ENCODE measurements at regions not wholly inside any gene's neighbourhood (a gene's known extent, or its start where the extent isn't known, plus 50 kb on each side); places are given as distances from the start of the nearest gene placed in this dataset.
"Not testable (repeated sequence)": the region's sequence is repeated elsewhere in the genome, so short reads cannot be mapped to it uniquely, and the experiment has no call there.

- H3K36me3 ChIP-seq (ENCODE audit: control insufficient read depth in 4 of 4, insufficient read depth in 4 of 4, low read length in 3 of 4), result no peaks in the 10 kb centered on the region
- no peak overlapping the region for H3K27ac ChIP-seq (ENCODE audit: insufficient read depth in 1 of 2, low read depth in 1 of 2, low read length in 2 of 2, poor library complexity in 1 of 2, severe bottlenecking in 2 of 2)
- whole genome bisulfite sequencing (ENCODE audit: insufficient coverage), result 85% methylated on average over 28 of the region's 29 CpGs
- H3K9me3 ChIP-seq (ENCODE audit: control extremely low read depth in 1 of 5, control insufficient read depth in 4 of 5, insufficient read depth in 2 of 5, low read depth in 1 of 5, low read length in 4 of 5), result peaks cover 0 to 4% (median 0%) of the 10 kb centered on the region in 5 experiments
- H3K4me3 ChIP-seq (ENCODE audit: control insufficient read depth in 1 of 7, extremely low read depth in 1 of 7, insufficient read depth in 4 of 7, low read depth in 2 of 7, low read length in 6 of 7), result no peak overlapping the region
- no peaks in the 10 kb centered on the region for H3K4me1 ChIP-seq (ENCODE audit: control extremely low read depth in 1 of 4, control insufficient read depth in 4 of 4, insufficient read depth in 4 of 4, low read length in 3 of 4)
- DNase-seq, result no peak
- POLR2A ChIA-PET, result no interaction called here
- no peaks in the 10 kb centered on the region for H3K27me3 ChIP-seq (replicated peaks in 2 of 5; ENCODE audit: control insufficient read depth in 4 of 5, insufficient read depth in 5 of 5, low read length in 4 of 5)
- CTCF ChIA-PET, result no interaction called here
Measured at GRCh38 chr14:104305511-104306449, 167.4 kb downstream of the KIF26A start.

GRCh38 chr14:104306450-104307040, 168.2 kb downstream of the KIF26A start:
- Histone ChIP-seq H3K27ac (ENCODE audit: insufficient read depth in 1 of 2, low read depth in 1 of 2, low read length in 2 of 2, poor library complexity in 1 of 2, severe bottlenecking in 2 of 2) (no peak overlapping the region), H3K4me1 (ENCODE audit: control extremely low read depth in 1 of 4, control insufficient read depth in 4 of 4, insufficient read depth in 4 of 4, low read length in 3 of 4) (no peaks in the 10 kb centered on the region), H3K9me3 (ENCODE audit: control extremely low read depth in 1 of 5, control insufficient read depth in 4 of 5, insufficient read depth in 2 of 5, low read depth in 1 of 5, low read length in 4 of 5) (peaks cover 0 to 8% (median under 1%) of the 10 kb centered on the region in 5 experiments), H3K27me3 (replicated peaks in 2 of 5; ENCODE audit: control insufficient read depth in 4 of 5, insufficient read depth in 5 of 5, low read length in 4 of 5) (no peaks in the 10 kb centered on the region), H3K4me3 (ENCODE audit: control insufficient read depth in 1 of 7, extremely low read depth in 1 of 7, insufficient read depth in 4 of 7, low read depth in 2 of 7, low read length in 6 of 7) (no peak overlapping the region), H3K36me3 (ENCODE audit: control insufficient read depth in 4 of 4, insufficient read depth in 4 of 4, low read length in 3 of 4) (no peaks in the 10 kb centered on the region)
- ChIA-PET CTCF (no interaction called here), POLR2A (no interaction called here)
- 77% methylated on average over 12 of the region's 17 CpGs for WGBS (ENCODE audit: insufficient coverage)
- DNase-seq, result no peak

- Histone ChIP-seq H3K27me3 (replicated peaks in 2 of 5; ENCODE audit: control insufficient read depth in 4 of 5, insufficient read depth in 5 of 5, low read length in 4 of 5) (no peaks in the 10 kb centered on the region), H3K36me3 (ENCODE audit: control insufficient read depth in 4 of 4, insufficient read depth in 4 of 4, low read length in 3 of 4) (no peaks in the 10 kb centered on the region), H3K9me3 (ENCODE audit: control extremely low read depth in 1 of 5, control insufficient read depth in 4 of 5, insufficient read depth in 2 of 5, low read depth in 1 of 5, low read length in 4 of 5) (peaks cover 0 to 8% (median 0%) of the 10 kb centered on the region in 5 experiments), H3K4me1 (ENCODE audit: control extremely low read depth in 1 of 4, control insufficient read depth in 4 of 4, insufficient read depth in 4 of 4, low read length in 3 of 4) (no peaks in the 10 kb centered on the region), H3K4me3 (ENCODE audit: control insufficient read depth in 1 of 7, extremely low read depth in 1 of 7, insufficient read depth in 4 of 7, low read depth in 2 of 7, low read length in 6 of 7) (no peak overlapping the region), H3K27ac (ENCODE audit: insufficient read depth in 1 of 2, low read depth in 1 of 2, low read length in 2 of 2, poor library complexity in 1 of 2, severe bottlenecking in 2 of 2) (no peak overlapping the region)
- no peak for DNase-seq
- POLR2A ChIA-PET, result no interaction called here
- CTCF ChIA-PET, result no interaction called here
- 94% methylated on average over 4 of the region's 7 CpGs for WGBS (ENCODE audit: insufficient coverage)
Measured at GRCh38 chr14:104307246-104307626, 168.8 kb downstream of the KIF26A start.

- no peaks in the 10 kb centered on the region for H3K36me3 ChIP-seq (ENCODE audit: control insufficient read depth in 4 of 4, insufficient read depth in 4 of 4, low read length in 3 of 4)
- no peaks in the 10 kb centered on the region for H3K27me3 ChIP-seq (replicated peaks in 2 of 5; ENCODE audit: control insufficient read depth in 4 of 5, insufficient read depth in 5 of 5, low read length in 4 of 5)
- ChIA-PET CTCF (no interaction called here), POLR2A (no interaction called here)
- 95% methylated on average over 15 of the region's 25 CpGs for WGBS (ENCODE audit: insufficient coverage)
- H3K4me3 ChIP-seq (ENCODE audit: control insufficient read depth in 1 of 7, extremely low read depth in 1 of 7, insufficient read depth in 4 of 7, low read depth in 2 of 7, low read length in 6 of 7), result no peak overlapping the region
- H3K27ac ChIP-seq (ENCODE audit: insufficient read depth in 1 of 2, low read depth in 1 of 2, low read length in 2 of 2, poor library complexity in 1 of 2, severe bottlenecking in 2 of 2), result no peak overlapping the region
- no peaks in the 10 kb centered on the region for H3K4me1 ChIP-seq (ENCODE audit: control extremely low read depth in 1 of 4, control insufficient read depth in 4 of 4, insufficient read depth in 4 of 4, low read length in 3 of 4)
- H3K9me3 ChIP-seq (ENCODE audit: control extremely low read depth in 1 of 5, control insufficient read depth in 4 of 5, insufficient read depth in 2 of 5, low read depth in 1 of 5, low read length in 4 of 5), result peaks cover 0 to 8% (median 0%) of the 10 kb centered on the region in 5 experiments
- DNase-seq, result no peak
Measured at GRCh38 chr14:104307627-104308401, 169.4 kb downstream of the KIF26A start.

GRCh38 chr14:104308534-104308933, 170.1 kb downstream of the KIF26A start:
- H3K27ac ChIP-seq (ENCODE audit: insufficient read depth in 1 of 2, low read depth in 1 of 2, low read length in 2 of 2, poor library complexity in 1 of 2, severe bottlenecking in 2 of 2); CTCF ChIA-PET: not testable (repeated sequence)
- WGBS (ENCODE audit: insufficient coverage), result 93% methylated on average over 7 of the region's 10 CpGs

GRCh38 chr14:104309657-104310369, 171.4 kb downstream of the KIF26A start:
- DNase-seq, result no peak
- CTCF ChIA-PET, result no interaction called here
- H3K36me3 ChIP-seq (ENCODE audit: control insufficient read depth in 4 of 4, insufficient read depth in 4 of 4, low read length in 3 of 4), result no peaks in the 10 kb centered on the region
- H3K4me1 ChIP-seq (ENCODE audit: control extremely low read depth in 1 of 4, control insufficient read depth in 4 of 4, insufficient read depth in 4 of 4, low read length in 3 of 4), result no peaks in the 10 kb centered on the region
- peaks cover 0 to 8% (median 0%) of the 10 kb centered on the region in 5 experiments for H3K9me3 ChIP-seq (ENCODE audit: control extremely low read depth in 1 of 5, control insufficient read depth in 4 of 5, insufficient read depth in 2 of 5, low read depth in 1 of 5, low read length in 4 of 5)
- no peaks in the 10 kb centered on the region for H3K27me3 ChIP-seq (replicated peaks in 2 of 5; ENCODE audit: control insufficient read depth in 4 of 5, insufficient read depth in 5 of 5, low read length in 4 of 5)
- H3K27ac ChIP-seq (ENCODE audit: insufficient read depth in 1 of 2, low read depth in 1 of 2, low read length in 2 of 2, poor library complexity in 1 of 2, severe bottlenecking in 2 of 2), result no peak overlapping the region
- 95% methylated on average over 5 of the region's 8 CpGs for WGBS (ENCODE audit: insufficient coverage)
- POLR2A ChIA-PET, result no interaction called here
- no peak overlapping the region for H3K4me3 ChIP-seq (ENCODE audit: control insufficient read depth in 1 of 7, extremely low read depth in 1 of 7, insufficient read depth in 4 of 7, low read depth in 2 of 7, low read length in 6 of 7)

More at GRCh38 chr14:104308534-104308933, 170.1 kb downstream of the KIF26A start:
- H3K27me3 ChIP-seq (replicated peaks in 2 of 5; ENCODE audit: control insufficient read depth in 4 of 5, insufficient read depth in 5 of 5, low read length in 4 of 5); H3K36me3 ChIP-seq (ENCODE audit: control insufficient read depth in 4 of 4, insufficient read depth in 4 of 4, low read length in 3 of 4); POLR2A ChIA-PET; H3K4me3 ChIP-seq (ENCODE audit: control insufficient read depth in 1 of 7, extremely low read depth in 1 of 7, insufficient read depth in 4 of 7, low read depth in 2 of 7, low read length in 6 of 7); H3K4me1 ChIP-seq (ENCODE audit: control extremely low read depth in 1 of 4, control insufficient read depth in 4 of 4, insufficient read depth in 4 of 4, low read length in 3 of 4); H3K9me3 ChIP-seq (ENCODE audit: control extremely low read depth in 1 of 5, control insufficient read depth in 4 of 5, insufficient read depth in 2 of 5, low read depth in 1 of 5, low read length in 4 of 5); DNase-seq: not testable (repeated sequence)
